IMR-90 (cell line): ENCODE measurements at regions not wholly inside any gene's neighbourhood (a gene's known extent, or its start where the extent isn't known, plus 50 kb on each side); places are given as distances from the start of the nearest gene placed in this dataset.

Source experiments
- ATAC-seq: fragments of 200-7000 bp; cut with Tn5 transposase; 2 replicates; pipeline ENCODE4 v1.9.1; 2020; ENCODE audit warnings: low read depth, mild to moderate bottlenecking, moderate library complexity
- BruUV-seq: library from RNA; stranded (reverse); fragments of 400-500 nt; replicated peaks from 2 replicates; lab custom pipeline; 2021; lab: Mats Ljungman, UMichigan
- CTCF ChIA-PET: fragments of 300-600 bp; formaldehyde crosslinking; extraction: SDS; loops from one replicate; lab custom pipeline; 2021; ENCODE audit warnings: antibody characterized with exemption; lab: Yijun Ruan, JAX
- POLR2A ChIA-PET: fragments of 300-600 bp; sonication (Branson Sonifier 250); formaldehyde crosslinking; loops from one replicate; lab custom pipeline; 2022; ENCODE audit warnings: antibody characterized with exemption; ENCODE audit not compliant: unreplicated experiment; lab: Charles Lee
- DNase-seq: peaks from one replicate; pipeline ENCODE4 v3.0.0; 2013
- H2AFZ ChIP-seq: replicated peaks from 2 replicates; pipeline ENCODE3; 2013; ENCODE audit warnings: low read length, mild to moderate bottlenecking; ENCODE audit not compliant: poor library complexity
- H2AK5ac ChIP-seq: 2 replicates; pipeline ENCODE4 v1.6.1; 2013; ENCODE audit warnings: low read depth, low read length, inconsistent platforms
- H2AK9ac ChIP-seq: replicated peaks from 2 replicates; pipeline ENCODE3; 2013; ENCODE audit warnings: mild to moderate bottlenecking, low read depth, low read length, moderate library complexity; ENCODE audit not compliant: poor library complexity
- H2BK120ac ChIP-seq: 2 replicates; pipeline ENCODE4 v1.6.1; 2013; ENCODE audit warnings: low read depth, low read length, inconsistent platforms
- H2BK15ac ChIP-seq: 3 replicates; pipeline ENCODE4 v1.6.1; 2013; ENCODE audit warnings: low read depth, low read length, inconsistent platforms
- H2BK20ac ChIP-seq: 2 replicates; pipeline ENCODE4 v1.6.1; 2013; ENCODE audit warnings: low read depth, mild to moderate bottlenecking, inconsistent platforms, low read length, moderate library complexity
- H2BK5ac ChIP-seq: 2 replicates; pipeline ENCODE4 v1.6.1; 2013; ENCODE audit warnings: mild to moderate bottlenecking, low read depth, low read length, inconsistent platforms; ENCODE audit not compliant: poor library complexity, severe bottlenecking
- H3K14ac ChIP-seq: replicated peaks from 2 replicates; pipeline ENCODE4 v1.6.1; 2013; ENCODE audit warnings: low read depth, low read length, inconsistent platforms
- H3K18ac ChIP-seq: 2 replicates; pipeline ENCODE4 v1.6.1; 2013; ENCODE audit warnings: low read depth, low read length, control low read depth
- H3K23ac ChIP-seq: 2 replicates; pipeline ENCODE4 v1.6.1; 2013; ENCODE audit warnings: low read depth, low read length, inconsistent platforms
- H3K27ac ChIP-seq: 2 replicates; pipeline ENCODE4 v1.5.1; 2013; ENCODE audit warnings: mild to moderate bottlenecking, control low read depth, low read length; ENCODE audit not compliant: insufficient read depth
- H3K27me3 ChIP-seq: 2 replicates; pipeline ENCODE4 v1.6.1; 2013; ENCODE audit warnings: low read length; ENCODE audit not compliant: control insufficient read depth, insufficient read depth
- H3K36me3 ChIP-seq: 2 replicates; pipeline ENCODE4 v1.6.1; 2013; ENCODE audit warnings: low read length, mixed read lengths; ENCODE audit not compliant: control insufficient read depth, insufficient read depth
- H3K4ac ChIP-seq: 2 replicates; pipeline ENCODE4 v1.6.1; 2013; ENCODE audit warnings: low read depth, low read length, inconsistent platforms
- H3K4me1 ChIP-seq: 2 replicates; pipeline ENCODE4 v1.6.1; 2013; ENCODE audit warnings: low read length, mixed read lengths; ENCODE audit not compliant: control insufficient read depth, insufficient read depth
- H3K4me2 ChIP-seq: 2 replicates; pipeline ENCODE4 v1.6.1; 2013; ENCODE audit warnings: low read depth, mild to moderate bottlenecking, control low read depth, low read length, moderate library complexity
- H3K4me3 ChIP-seq: 2 replicates; pipeline ENCODE4 v1.5.1; 2013; ENCODE audit warnings: low read depth, mild to moderate bottlenecking, control low read depth, low read length, moderate library complexity; ENCODE audit not compliant: insufficient read depth
- H3K56ac ChIP-seq: 2 replicates; pipeline ENCODE4 v1.6.1; 2013; ENCODE audit warnings: low read length, inconsistent platforms; ENCODE audit not compliant: insufficient read depth; ENCODE audit errors: extremely low read depth
- H3K79me1 ChIP-seq, 2 experiments: 2 replicates each; pipeline ENCODE4 v1.6.1; 2013; ENCODE audit warnings: low read length in 2 of 2, inconsistent platforms in 1 of 2, low read depth in 1 of 2
- H3K9ac ChIP-seq: 2 replicates; pipeline ENCODE4 v1.6.1; 2013; ENCODE audit warnings: low read depth, low read length, control low read depth
- H3K9me1 ChIP-seq: 2 replicates; pipeline ENCODE4 v1.6.1; 2013; ENCODE audit warnings: low read length, inconsistent platforms; ENCODE audit not compliant: insufficient read depth
- H3K9me3 ChIP-seq: 2 replicates; pipeline ENCODE4 v1.6.1; 2013; ENCODE audit warnings: low read length; ENCODE audit not compliant: control insufficient read depth, insufficient read depth
- H4K20me1 ChIP-seq: 2 replicates; pipeline ENCODE4 v1.6.1; 2013; ENCODE audit warnings: low read length, inconsistent platforms; ENCODE audit not compliant: insufficient read depth
- H4K5ac ChIP-seq: 2 replicates; pipeline ENCODE4 v1.6.1; 2013; ENCODE audit warnings: mild to moderate bottlenecking, low read depth, low read length, control low read depth
- H4K8ac ChIP-seq, 2 experiments: 2 replicates each; pipeline ENCODE4 v1.6.1; 2013; ENCODE audit warnings: low read depth in 2 of 2, low read length in 2 of 2, control low read depth in 1 of 2, inconsistent platforms in 1 of 2
- H4K91ac ChIP-seq: 2 replicates; pipeline ENCODE4 v1.6.1; 2013; ENCODE audit warnings: low read depth, low read length, inconsistent platforms; ENCODE audit not compliant: insufficient read depth
- BHLHE40 ChIP-seq: fragments of 150-350 bp; IDR thresholded peaks from 2 replicates; pipeline ENCODE4 v1.6.1; 2016; ENCODE audit warnings: mild to moderate bottlenecking, low read depth, low read length
- CEBPB ChIP-seq: IDR thresholded peaks from 2 replicates; pipeline ENCODE4 v1.6.1; 2012; ENCODE audit warnings: low read depth, low read length, improper control_type of control experiment
- FOS ChIP-seq: fragments of 150-350 bp; IDR thresholded peaks from 2 replicates; pipeline ENCODE4 v1.6.1; 2016; ENCODE audit warnings: low read depth, low read length
- MAFK ChIP-seq: IDR thresholded peaks from 2 replicates; pipeline ENCODE4 v1.6.1; 2012; ENCODE audit warnings: low read depth, low read length, improper control_type of control experiment
- MAZ ChIP-seq: IDR thresholded peaks from 2 replicates; pipeline ENCODE4 v1.6.1; 2012; ENCODE audit warnings: low read depth, mild to moderate bottlenecking, low read length, improper control_type of control experiment, moderate library complexity, borderline replicate concordance
- RCOR1 ChIP-seq: IDR thresholded peaks from 2 replicates; pipeline ENCODE4 v1.6.1; 2012; ENCODE audit warnings: mild to moderate bottlenecking, low read length, improper control_type of control experiment; ENCODE audit not compliant: insufficient replicate concordance
- RFX5 ChIP-seq: IDR thresholded peaks from 2 replicates; pipeline ENCODE4 v1.8.0; 2012; ENCODE audit warnings: low read depth, mild to moderate bottlenecking, low read length, moderate library complexity
- SMC3 ChIP-seq: fragments of 150-350 bp; IDR thresholded peaks from 2 replicates; pipeline ENCODE4 v1.6.1; 2016; ENCODE audit warnings: low read depth, mild to moderate bottlenecking, antibody characterized with exemption, low read length, moderate library complexity
- dilution Hi-C: fragments of 300-500 bp; cut with HindIII; formaldehyde crosslinking; loops from one replicate; pipeline ENCODE4 v1.14.3; 2018; ENCODE audit warnings: low sequenced_read_pairs; ENCODE audit not compliant: unreplicated experiment
- in situ Hi-C: fragments of 300-500 bp; cut with MboI; formaldehyde crosslinking; loops from 3 replicates; pipeline ENCODE4 v1.14.3; 2019; ENCODE audit warnings: low sequenced_read_pairs, inconsistent platforms, mixed read lengths
- intact Hi-C: fragments of 100-400 bp; cut with micrococcal nuclease; formaldehyde crosslinking; loops from 2 replicates; pipeline ENCODE4 v1.10.0; 2022
- TF ChIP-seq, protein P1 (sequence below): conservative IDR thresholded peaks from 2 replicates; pipeline ENCODE4 v1.5.1; 2012; ENCODE audit warnings: mild to moderate bottlenecking, low read depth, low read length, improper control_type of control experiment

- dilution Hi-C loops (no loop called here), in situ Hi-C loops (no loop called here), intact Hi-C loops (no loop called here)
- Histone ChIP-seq H4K20me1 (no peaks in the 10 kb centered on the region), H3K9ac (no peak overlapping the region), H2AK5ac (no peak overlapping the region), H2AK9ac (no peak overlapping the region), H3K56ac (no peak overlapping the region), H2AFZ (no peak overlapping the region), H3K14ac (no peak overlapping the region), H3K4me3 (no peak overlapping the region), H3K79me1 (no peaks in the 10 kb centered on the region), H2BK20ac (no peak overlapping the region), H3K27ac (no peak overlapping the region), H2BK120ac (no peak overlapping the region), H3K4ac (no peak overlapping the region), H2BK15ac (no peak overlapping the region), H3K36me3 (no peaks in the 10 kb centered on the region), H3K18ac (no peak overlapping the region), H3K23ac (no peak overlapping the region), H4K8ac (no peak overlapping the region), H3K4me1 (no peaks in the 10 kb centered on the region), H3K27me3 (no peaks in the 10 kb centered on the region), H4K91ac (no peak overlapping the region), H4K5ac (no peak overlapping the region), H3K9me3 (no peaks in the 10 kb centered on the region), H3K4me2 (no peak overlapping the region), H2BK5ac (no peak overlapping the region), H3K9me1 (no peaks in the 10 kb centered on the region)
- no TSS peak for BruUV-seq
- ChIA-PET CTCF (no interaction called here), POLR2A (no interaction called here)
- TF ChIP-seq, protein P1, sequence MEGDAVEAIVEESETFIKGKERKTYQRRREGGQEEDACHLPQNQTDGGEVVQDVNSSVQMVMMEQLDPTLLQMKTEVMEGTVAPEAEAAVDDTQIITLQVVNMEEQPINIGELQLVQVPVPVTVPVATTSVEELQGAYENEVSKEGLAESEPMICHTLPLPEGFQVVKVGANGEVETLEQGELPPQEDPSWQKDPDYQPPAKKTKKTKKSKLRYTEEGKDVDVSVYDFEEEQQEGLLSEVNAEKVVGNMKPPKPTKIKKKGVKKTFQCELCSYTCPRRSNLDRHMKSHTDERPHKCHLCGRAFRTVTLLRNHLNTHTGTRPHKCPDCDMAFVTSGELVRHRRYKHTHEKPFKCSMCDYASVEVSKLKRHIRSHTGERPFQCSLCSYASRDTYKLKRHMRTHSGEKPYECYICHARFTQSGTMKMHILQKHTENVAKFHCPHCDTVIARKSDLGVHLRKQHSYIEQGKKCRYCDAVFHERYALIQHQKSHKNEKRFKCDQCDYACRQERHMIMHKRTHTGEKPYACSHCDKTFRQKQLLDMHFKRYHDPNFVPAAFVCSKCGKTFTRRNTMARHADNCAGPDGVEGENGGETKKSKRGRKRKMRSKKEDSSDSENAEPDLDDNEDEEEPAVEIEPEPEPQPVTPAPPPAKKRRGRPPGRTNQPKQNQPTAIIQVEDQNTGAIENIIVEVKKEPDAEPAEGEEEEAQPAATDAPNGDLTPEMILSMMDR = no peak
- TF ChIP-seq BHLHE40 (no peak), CEBPB (no peak), RFX5 (no peak), SMC3 (no peak), RCOR1 (no peak), MAFK (no peak), MAZ (no peak), FOS (no peak)
- no peak for DNase-seq
- no peak for ATAC-seq
Observed at GRCh38 chr11:40054631-40055030, 1404.8 kb downstream of the LRRC4C start.
